Right atrium auricular region (tissue), 2 donors: ENCODE measurements at regions not wholly inside any gene's neighbourhood (a gene's known extent, or its start where the extent isn't known, plus 50 kb on each side); places are given as distances from the start of the nearest gene placed in this dataset.

Experiments
- DNase-seq: peaks from one replicate; pipeline ENCODE4 v3.0.0-alpha.2; 2019; ENCODE audit warnings: low spot score
- H3K27ac ChIP-seq, 2 donors: fragments of 200-600 bp; sonication (generic); 1 replicate in 1 of 2; 2 replicates in 1 of 2; pipeline ENCODE4 v1.5.1; 2016 to 2019
- H3K27me3 ChIP-seq, 2 donors: fragments of 200-600 bp; sonication (generic); one replicate each; pipeline versions ENCODE4 v1.5.1 to v1.6.0; 2017 to 2019
- H3K36me3 ChIP-seq: fragments of 200-600 bp; sonication (generic); one replicate; pipeline ENCODE4 v1.5.1; 2016
- H3K4me1 ChIP-seq, 2 donors: fragments of 200-600 bp; sonication (generic); one replicate each; pipeline versions ENCODE4 v1.5.1 to v1.6.0; 2017 to 2019
- H3K4me3 ChIP-seq, 2 donors: fragments of 200-600 bp; sonication (generic); 1 replicate in 1 of 2; 2 replicates in 1 of 2; pipeline ENCODE4 v1.5.1; 2017 to 2019; ENCODE audit warnings: mild to moderate bottlenecking in 1 of 2, moderate library complexity in 1 of 2
- H3K9me3 ChIP-seq, 2 donors: fragments of 200-600 bp; sonication (generic); one replicate each; pipeline ENCODE4 v1.5.1; 2019
- TF ChIP-seq, protein P1 (sequence below), 2 donors: fragments of 200-600 bp; sonication (generic); IDR thresholded peaks; one replicate each; pipeline ENCODE4 v1.5.1; 2019; ENCODE audit warnings: antibody characterized with exemption in 2 of 2

DNA sequence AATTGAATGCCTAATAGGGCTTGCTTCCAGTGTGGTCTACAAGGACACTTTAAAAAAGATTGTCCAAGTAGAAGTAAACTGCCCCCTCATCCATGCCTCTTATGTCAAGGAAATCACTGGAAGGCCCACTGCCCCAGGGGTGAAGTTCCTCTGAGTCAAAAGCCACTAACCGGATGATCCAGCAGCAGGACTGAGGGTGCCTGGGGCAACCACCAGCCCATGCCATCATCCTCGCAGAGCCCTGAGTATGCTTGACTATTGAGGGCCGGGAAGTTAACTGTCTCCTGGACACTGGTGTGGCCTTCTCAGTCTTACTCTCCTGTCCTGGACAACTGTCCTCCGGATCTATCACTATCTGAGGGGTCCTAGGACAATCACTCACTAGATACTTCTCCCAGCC, 411.5 kb downstream of the TENT5A start:
- Histone ChIP-seq H3K36me3 (no peaks in the 10 kb centered on the region), H3K27ac (no peak overlapping the region), H3K4me1 (no peaks in the 10 kb centered on the region), H3K27me3 (no peaks in the 10 kb centered on the region), H3K9me3 (no peaks in the 10 kb centered on the region), H3K4me3 (no peak overlapping the region)
- TF ChIP-seq, protein P1, sequence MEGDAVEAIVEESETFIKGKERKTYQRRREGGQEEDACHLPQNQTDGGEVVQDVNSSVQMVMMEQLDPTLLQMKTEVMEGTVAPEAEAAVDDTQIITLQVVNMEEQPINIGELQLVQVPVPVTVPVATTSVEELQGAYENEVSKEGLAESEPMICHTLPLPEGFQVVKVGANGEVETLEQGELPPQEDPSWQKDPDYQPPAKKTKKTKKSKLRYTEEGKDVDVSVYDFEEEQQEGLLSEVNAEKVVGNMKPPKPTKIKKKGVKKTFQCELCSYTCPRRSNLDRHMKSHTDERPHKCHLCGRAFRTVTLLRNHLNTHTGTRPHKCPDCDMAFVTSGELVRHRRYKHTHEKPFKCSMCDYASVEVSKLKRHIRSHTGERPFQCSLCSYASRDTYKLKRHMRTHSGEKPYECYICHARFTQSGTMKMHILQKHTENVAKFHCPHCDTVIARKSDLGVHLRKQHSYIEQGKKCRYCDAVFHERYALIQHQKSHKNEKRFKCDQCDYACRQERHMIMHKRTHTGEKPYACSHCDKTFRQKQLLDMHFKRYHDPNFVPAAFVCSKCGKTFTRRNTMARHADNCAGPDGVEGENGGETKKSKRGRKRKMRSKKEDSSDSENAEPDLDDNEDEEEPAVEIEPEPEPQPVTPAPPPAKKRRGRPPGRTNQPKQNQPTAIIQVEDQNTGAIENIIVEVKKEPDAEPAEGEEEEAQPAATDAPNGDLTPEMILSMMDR (IDR thresholded peaks at IDR 0.05): no peak
- DNase-seq: no peak

DNA sequence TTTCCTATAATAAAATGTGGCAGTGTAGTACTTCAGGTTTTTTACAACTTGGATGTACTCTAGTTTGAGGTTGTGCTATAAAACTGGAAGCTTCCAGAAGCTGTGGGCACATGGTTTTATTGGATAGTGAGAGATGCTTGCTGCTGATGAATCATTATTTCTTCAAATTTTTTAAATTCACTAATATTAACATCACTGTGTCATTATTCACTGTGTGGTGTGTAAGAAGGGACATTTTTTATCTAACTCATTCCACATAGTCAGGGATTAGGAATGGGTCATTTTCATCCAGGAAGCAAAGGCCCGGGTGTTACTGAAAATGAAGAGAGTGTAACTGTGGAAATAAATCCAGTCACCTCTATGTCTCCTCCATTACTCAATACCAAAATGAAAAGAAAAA, 421.0 kb downstream of the TENT5A start:
- TF ChIP-seq, protein P1 (IDR thresholded peaks at IDR 0.05): no peak
- no peak overlapping the region for H3K4me3 ChIP-seq
- H3K27ac ChIP-seq: no peak overlapping the region
- H3K27me3 ChIP-seq: no peaks in the 10 kb centered on the region
- DNase-seq: no peak
- H3K4me1 ChIP-seq: no peaks in the 10 kb centered on the region
- no peaks in the 10 kb centered on the region for H3K9me3 ChIP-seq
- H3K36me3 ChIP-seq: no peaks in the 10 kb centered on the region

DNA sequence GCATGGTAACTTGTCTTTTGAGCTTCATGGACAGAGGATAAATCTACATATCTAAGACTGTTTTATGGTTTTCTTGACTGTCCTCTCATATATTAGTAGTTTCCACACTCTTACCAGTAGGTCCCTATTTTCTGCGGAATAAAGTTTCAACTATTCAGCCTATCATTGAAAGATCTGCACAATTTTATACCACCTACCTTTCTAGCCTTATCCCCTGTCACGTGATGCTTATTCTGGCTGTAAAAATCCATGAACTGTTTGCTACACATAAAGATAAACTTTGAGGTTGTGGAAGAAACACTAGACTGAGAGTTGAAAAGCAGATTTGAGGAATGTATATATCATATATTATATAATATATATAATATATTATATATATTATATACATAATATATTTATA, 423.8 kb downstream of the TENT5A start:
- Histone ChIP-seq H3K36me3 (no peaks in the 10 kb centered on the region), H3K27ac (no peak overlapping the region), H3K9me3 (no peaks in the 10 kb centered on the region), H3K27me3 (no peaks in the 10 kb centered on the region), H3K4me1 (no peaks in the 10 kb centered on the region), H3K4me3 (no peak overlapping the region)
- DNase-seq: no peak
- TF ChIP-seq, protein P1 (IDR thresholded peaks at IDR 0.05): no peak

DNA sequence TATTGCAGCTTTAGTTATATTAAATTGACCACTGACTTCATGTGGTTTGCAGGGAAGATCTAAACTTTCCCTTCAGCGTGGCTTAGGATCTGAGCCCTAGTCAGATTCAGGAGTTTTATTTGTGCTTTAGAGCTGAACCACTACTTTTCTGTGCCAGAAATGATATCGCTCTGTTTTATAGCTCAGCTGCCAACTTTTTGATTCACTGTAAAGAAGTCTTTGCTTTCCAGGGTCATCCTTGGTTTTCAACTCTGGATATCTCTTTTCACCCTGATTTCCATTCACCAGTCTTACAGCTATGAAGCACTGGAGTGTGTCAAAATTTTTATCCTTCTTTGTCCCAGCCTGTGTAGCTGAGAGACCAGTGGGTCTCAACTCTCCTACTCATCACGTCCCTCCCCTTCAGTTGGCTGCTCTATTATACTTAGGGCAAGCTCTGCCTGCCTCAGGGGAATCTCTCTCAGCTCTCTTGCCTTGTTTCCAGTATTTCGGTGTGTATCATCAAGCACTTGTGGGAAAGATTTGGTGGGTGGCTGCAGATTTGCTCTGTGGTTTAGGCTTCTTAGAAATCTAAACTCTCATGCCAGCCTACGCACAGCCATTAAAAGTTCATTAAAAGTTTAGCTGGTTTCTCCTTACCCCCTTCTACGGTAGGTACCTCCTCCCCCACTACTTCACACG, 425.5 kb downstream of the TENT5A start:
- no peaks in the 10 kb centered on the region for H3K27me3 ChIP-seq
- no peaks in the 10 kb centered on the region for H3K9me3 ChIP-seq
- no peak overlapping the region for H3K27ac ChIP-seq
- H3K4me3 ChIP-seq: no peak overlapping the region
- H3K36me3 ChIP-seq: no peaks in the 10 kb centered on the region
- TF ChIP-seq, protein P1 (IDR thresholded peaks at IDR 0.05): no peak
- no peak for DNase-seq
- H3K4me1 ChIP-seq: no peaks in the 10 kb centered on the region

DNA sequence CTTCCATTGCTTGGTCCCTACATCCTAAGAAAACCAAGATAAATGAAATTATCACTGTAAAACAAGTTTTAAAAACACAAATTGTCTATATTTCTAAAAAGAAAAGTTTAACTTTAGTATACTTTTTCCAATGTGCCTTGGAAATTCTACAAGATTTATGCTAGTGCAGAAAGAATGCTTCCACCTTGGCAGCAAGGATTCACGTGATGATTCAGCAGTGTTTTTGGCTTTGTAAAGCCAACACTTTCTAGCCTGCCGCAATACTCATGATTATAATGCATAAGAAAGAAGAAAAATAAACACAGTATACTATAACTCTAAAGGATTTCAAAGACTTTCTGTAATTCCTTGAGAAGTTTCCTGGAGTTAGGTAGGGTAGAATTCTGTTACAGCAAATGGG, 442.7 kb downstream of the TENT5A start:
- no peak for DNase-seq
- no peak overlapping the region for H3K27ac ChIP-seq
- H3K27me3 ChIP-seq: no peaks in the 10 kb centered on the region
- H3K4me3 ChIP-seq: no peak overlapping the region
- H3K4me1 ChIP-seq: no peaks in the 10 kb centered on the region
- peaks cover 0 to 19% of the 10 kb centered on the region in 2 donors for H3K9me3 ChIP-seq
- H3K36me3 ChIP-seq: no peaks in the 10 kb centered on the region
- TF ChIP-seq, protein P1 (IDR thresholded peaks at IDR 0.05): no peak
